WTC11 (cell line): ENCODE measurements at regions not wholly inside any gene's neighbourhood (a gene's known extent, or its start where the extent isn't known, plus 50 kb on each side); places are given as distances from the start of the nearest gene placed in this dataset.

Source experiments
- ATAC-seq: fragments of 200-7000 bp; cut with Tn5 transposase; 2 replicates; pipeline ENCODE4 v1.10.0; 2021; ENCODE audit warnings: mild to moderate bottlenecking, moderate library complexity
- CTCF ChIA-PET: fragments of 300-600 bp; sonication (Branson Sonifier 250); formaldehyde crosslinking; loops from one replicate; lab custom pipeline; 2021; ENCODE audit warnings: antibody characterized with exemption; lab: Charles Lee
- POLR2A ChIA-PET: fragments of 350-600 bp; sonication (Branson Sonifier 250); formaldehyde crosslinking; loops from one replicate; lab custom pipeline; 2021; ENCODE audit warnings: antibody characterized with exemption; lab: Charles Lee
- DNase-seq: peaks from one replicate; pipeline ENCODE4 v3.0.0; 2021; ENCODE audit warnings: low spot score
- H3K27ac Mint-ChIP-seq: 2 replicates; pipeline ENCODE4 v1.8.0; 2021; ENCODE audit warnings: mixed read lengths
- H3K27me3 Mint-ChIP-seq: 2 replicates; pipeline ENCODE4 v1.8.0; 2021; ENCODE audit warnings: low read depth, mild to moderate bottlenecking, moderate library complexity, mixed read lengths
- H3K36me3 Mint-ChIP-seq: 2 replicates; pipeline ENCODE4 v1.8.0; 2021; ENCODE audit warnings: mixed read lengths
- H3K4me1 Mint-ChIP-seq: 2 replicates; pipeline ENCODE4 v1.8.0; 2022; ENCODE audit warnings: mixed read lengths
- H3K4me3 Mint-ChIP-seq: 2 replicates; pipeline ENCODE4 v1.8.0; 2021; ENCODE audit warnings: mild to moderate bottlenecking, moderate library complexity, mixed read lengths
- H3K9me3 Mint-ChIP-seq: 2 replicates; pipeline ENCODE4 v1.8.0; 2021; ENCODE audit warnings: mixed read lengths
- CREB1 ChIP-seq: sonication (generic); formaldehyde crosslinking; IDR thresholded peaks from 2 replicates; pipeline ENCODE4 v1.8.0; 2023; ENCODE audit warnings: mild to moderate bottlenecking, missing genetic modification reagents
- FOXJ3 ChIP-seq: sonication (generic); formaldehyde crosslinking; IDR thresholded peaks from 2 replicates; pipeline ENCODE4 v1.9.0; 2021; ENCODE audit warnings: missing genetic modification reagents, mild to moderate bottlenecking, borderline replicate concordance
- GABPB1 ChIP-seq: sonication (generic); formaldehyde crosslinking; IDR thresholded peaks from 2 replicates; pipeline ENCODE4 v1.8.1; 2023; ENCODE audit warnings: mild to moderate bottlenecking, missing genetic modification reagents
- HMGA2 ChIP-seq: fragments of 250-450 bp; sonication (Bioruptor Pico); IDR thresholded peaks from 2 replicates; pipeline ENCODE4 v1.4.0; 2021; ENCODE audit warnings: mild to moderate bottlenecking, moderate library complexity
- JAZF1 ChIP-seq: fragments of 250-450 bp; sonication (Bioruptor Pico); IDR thresholded peaks from 2 replicates; pipeline ENCODE4 v1.9.0; 2021; ENCODE audit warnings: moderate library complexity, mild to moderate bottlenecking, inconsistent platforms
- JUN ChIP-seq: sonication (generic); formaldehyde crosslinking; IDR thresholded peaks from 2 replicates; pipeline ENCODE4 v1.8.0; 2023; ENCODE audit warnings: mild to moderate bottlenecking, missing genetic modification reagents
- MYBL2 ChIP-seq: sonication (generic); formaldehyde crosslinking; IDR thresholded peaks from 2 replicates; pipeline ENCODE4 v1.8.1; 2023; ENCODE audit warnings: mild to moderate bottlenecking, moderate library complexity, missing genetic modification reagents
- NR2C2 ChIP-seq: sonication (generic); formaldehyde crosslinking; IDR thresholded peaks from 2 replicates; pipeline ENCODE4 v1.8.0; 2022; ENCODE audit warnings: mild to moderate bottlenecking, missing genetic modification reagents
- SMAD3 ChIP-seq: sonication (generic); formaldehyde crosslinking; IDR thresholded peaks from 2 replicates; pipeline ENCODE4 v1.8.0; 2022; ENCODE audit warnings: missing genetic modification reagents, mild to moderate bottlenecking, borderline replicate concordance
- STAT6 ChIP-seq: sonication (generic); formaldehyde crosslinking; conservative IDR thresholded peaks from 2 replicates; pipeline ENCODE4 v1.8.1; 2023; ENCODE audit warnings: mild to moderate bottlenecking, low read depth, missing genetic modification reagents, moderate library complexity
- ZNF219 ChIP-seq: sonication (generic); formaldehyde crosslinking; IDR thresholded peaks from 2 replicates; pipeline ENCODE4 v1.8.0; 2023; ENCODE audit warnings: missing genetic modification reagents, mild to moderate bottlenecking, borderline replicate concordance
- ZNF317 ChIP-seq: sonication (generic); formaldehyde crosslinking; IDR thresholded peaks from 2 replicates; pipeline ENCODE4 v1.8.1; 2023; ENCODE audit warnings: low read depth, mild to moderate bottlenecking, moderate library complexity, missing genetic modification reagents, borderline replicate concordance
- TF ChIP-seq, protein P1 (sequence below): sonication (generic); formaldehyde crosslinking; IDR thresholded peaks from 2 replicates; pipeline ENCODE4 v1.8.1; 2023; ENCODE audit warnings: mild to moderate bottlenecking, missing genetic modification reagents, moderate library complexity
- TF ChIP-seq, protein P2 (sequence below): sonication (generic); formaldehyde crosslinking; IDR thresholded peaks from 2 replicates; pipeline ENCODE4 v1.8.0; 2023; ENCODE audit warnings: missing genetic modification reagents, mild to moderate bottlenecking, borderline replicate concordance
- TF ChIP-seq, protein P3 (sequence below): sonication (generic); formaldehyde crosslinking; IDR thresholded peaks from 2 replicates; pipeline ENCODE4 v1.8.0; 2022; ENCODE audit warnings: mild to moderate bottlenecking, missing genetic modification reagents
- TF ChIP-seq, protein P4 (sequence below): sonication (generic); formaldehyde crosslinking; IDR thresholded peaks from 2 replicates; pipeline ENCODE4 v1.8.1; 2023; ENCODE audit warnings: mild to moderate bottlenecking, missing genetic modification reagents, moderate library complexity
- TF ChIP-seq, protein P5 (sequence below): sonication (generic); formaldehyde crosslinking; IDR thresholded peaks from 2 replicates; pipeline ENCODE4 v1.8.0; 2023; ENCODE audit warnings: missing genetic modification reagents

- no peak overlapping the region for H3K27ac Mint-ChIP-seq
- peaks cover 6% of the 10 kb centered on the region; the same call in 1 of the 2 replicates for H3K27me3 Mint-ChIP-seq
- TF ChIP-seq ZNF317, result no peak
- TF ChIP-seq, protein P1, sequence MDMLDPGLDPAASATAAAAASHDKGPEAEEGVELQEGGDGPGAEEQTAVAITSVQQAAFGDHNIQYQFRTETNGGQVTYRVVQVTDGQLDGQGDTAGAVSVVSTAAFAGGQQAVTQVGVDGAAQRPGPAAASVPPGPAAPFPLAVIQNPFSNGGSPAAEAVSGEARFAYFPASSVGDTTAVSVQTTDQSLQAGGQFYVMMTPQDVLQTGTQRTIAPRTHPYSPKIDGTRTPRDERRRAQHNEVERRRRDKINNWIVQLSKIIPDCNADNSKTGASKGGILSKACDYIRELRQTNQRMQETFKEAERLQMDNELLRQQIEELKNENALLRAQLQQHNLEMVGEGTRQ, result no peak
- TF ChIP-seq, protein P2, sequence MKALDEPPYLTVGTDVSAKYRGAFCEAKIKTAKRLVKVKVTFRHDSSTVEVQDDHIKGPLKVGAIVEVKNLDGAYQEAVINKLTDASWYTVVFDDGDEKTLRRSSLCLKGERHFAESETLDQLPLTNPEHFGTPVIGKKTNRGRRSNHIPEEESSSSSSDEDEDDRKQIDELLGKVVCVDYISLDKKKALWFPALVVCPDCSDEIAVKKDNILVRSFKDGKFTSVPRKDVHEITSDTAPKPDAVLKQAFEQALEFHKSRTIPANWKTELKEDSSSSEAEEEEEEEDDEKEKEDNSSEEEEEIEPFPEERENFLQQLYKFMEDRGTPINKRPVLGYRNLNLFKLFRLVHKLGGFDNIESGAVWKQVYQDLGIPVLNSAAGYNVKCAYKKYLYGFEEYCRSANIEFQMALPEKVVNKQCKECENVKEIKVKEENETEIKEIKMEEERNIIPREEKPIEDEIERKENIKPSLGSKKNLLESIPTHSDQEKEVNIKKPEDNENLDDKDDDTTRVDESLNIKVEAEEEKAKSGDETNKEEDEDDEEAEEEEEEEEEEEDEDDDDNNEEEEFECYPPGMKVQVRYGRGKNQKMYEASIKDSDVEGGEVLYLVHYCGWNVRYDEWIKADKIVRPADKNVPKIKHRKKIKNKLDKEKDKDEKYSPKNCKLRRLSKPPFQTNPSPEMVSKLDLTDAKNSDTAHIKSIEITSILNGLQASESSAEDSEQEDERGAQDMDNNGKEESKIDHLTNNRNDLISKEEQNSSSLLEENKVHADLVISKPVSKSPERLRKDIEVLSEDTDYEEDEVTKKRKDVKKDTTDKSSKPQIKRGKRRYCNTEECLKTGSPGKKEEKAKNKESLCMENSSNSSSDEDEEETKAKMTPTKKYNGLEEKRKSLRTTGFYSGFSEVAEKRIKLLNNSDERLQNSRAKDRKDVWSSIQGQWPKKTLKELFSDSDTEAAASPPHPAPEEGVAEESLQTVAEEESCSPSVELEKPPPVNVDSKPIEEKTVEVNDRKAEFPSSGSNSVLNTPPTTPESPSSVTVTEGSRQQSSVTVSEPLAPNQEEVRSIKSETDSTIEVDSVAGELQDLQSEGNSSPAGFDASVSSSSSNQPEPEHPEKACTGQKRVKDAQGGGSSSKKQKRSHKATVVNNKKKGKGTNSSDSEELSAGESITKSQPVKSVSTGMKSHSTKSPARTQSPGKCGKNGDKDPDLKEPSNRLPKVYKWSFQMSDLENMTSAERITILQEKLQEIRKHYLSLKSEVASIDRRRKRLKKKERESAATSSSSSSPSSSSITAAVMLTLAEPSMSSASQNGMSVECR, result no peak
- TF ChIP-seq, protein P3, sequence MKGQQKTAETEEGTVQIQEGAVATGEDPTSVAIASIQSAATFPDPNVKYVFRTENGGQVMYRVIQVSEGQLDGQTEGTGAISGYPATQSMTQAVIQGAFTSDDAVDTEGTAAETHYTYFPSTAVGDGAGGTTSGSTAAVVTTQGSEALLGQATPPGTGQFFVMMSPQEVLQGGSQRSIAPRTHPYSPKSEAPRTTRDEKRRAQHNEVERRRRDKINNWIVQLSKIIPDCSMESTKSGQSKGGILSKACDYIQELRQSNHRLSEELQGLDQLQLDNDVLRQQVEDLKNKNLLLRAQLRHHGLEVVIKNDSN, result no peak
- TF ChIP-seq JAZF1 (CRISPR knock-in tag), result no peak
- no peak for TF ChIP-seq ZNF219 (CRISPR knock-in tag)
- TF ChIP-seq, protein P4, sequence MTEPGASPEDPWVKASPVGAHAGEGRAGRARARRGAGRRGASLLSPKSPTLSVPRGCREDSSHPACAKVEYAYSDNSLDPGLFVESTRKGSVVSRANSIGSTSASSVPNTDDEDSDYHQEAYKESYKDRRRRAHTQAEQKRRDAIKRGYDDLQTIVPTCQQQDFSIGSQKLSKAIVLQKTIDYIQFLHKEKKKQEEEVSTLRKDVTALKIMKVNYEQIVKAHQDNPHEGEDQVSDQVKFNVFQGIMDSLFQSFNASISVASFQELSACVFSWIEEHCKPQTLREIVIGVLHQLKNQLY (CRISPR knock-in tag), result no peak
- no peak for TF ChIP-seq GABPB1 (CRISPR knock-in tag)
- TF ChIP-seq, protein P5, sequence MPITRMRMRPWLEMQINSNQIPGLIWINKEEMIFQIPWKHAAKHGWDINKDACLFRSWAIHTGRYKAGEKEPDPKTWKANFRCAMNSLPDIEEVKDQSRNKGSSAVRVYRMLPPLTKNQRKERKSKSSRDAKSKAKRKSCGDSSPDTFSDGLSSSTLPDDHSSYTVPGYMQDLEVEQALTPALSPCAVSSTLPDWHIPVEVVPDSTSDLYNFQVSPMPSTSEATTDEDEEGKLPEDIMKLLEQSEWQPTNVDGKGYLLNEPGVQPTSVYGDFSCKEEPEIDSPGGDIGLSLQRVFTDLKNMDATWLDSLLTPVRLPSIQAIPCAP, result no peak
- TF ChIP-seq JUN (CRISPR knock-in tag), result no peak
- no peak for TF ChIP-seq HMGA2 (CRISPR knock-in tag)
- no peak for TF ChIP-seq NR2C2
- TF ChIP-seq MYBL2 (CRISPR knock-in tag), result no peak
- TF ChIP-seq CREB1 (CRISPR knock-in tag), result no peak
- no peak for TF ChIP-seq FOXJ3 (CRISPR knock-in tag)
- TF ChIP-seq STAT6 (CRISPR knock-in tag), result no peak
- TF ChIP-seq SMAD3 (CRISPR knock-in tag), result no peak
- no peak for DNase-seq
- peaks cover 12% of the 10 kb centered on the region for H3K36me3 Mint-ChIP-seq
- CTCF ChIA-PET, result no interaction called here
- H3K9me3 Mint-ChIP-seq, result peaks cover 16% of the 10 kb centered on the region
- POLR2A ChIA-PET, result no interaction called here
- H3K4me3 Mint-ChIP-seq, result no peak overlapping the region
- H3K4me1 Mint-ChIP-seq, result peaks cover 42% of the 10 kb centered on the region
- ATAC-seq, result no peak
Measured at GRCh38 chr1:79592707-79593106, 586.2 kb upstream of the ADGRL4 start.
